ENCODE measurements at regions not wholly inside any gene's neighbourhood (a gene's known extent, or its start where the extent isn't known, plus 50 kb on each side); places are given as distances from the start of the nearest gene placed in this dataset.
A peak's percentile ranks its signal among the peaks of the same experiment; 100 is the strongest.

DNA sequence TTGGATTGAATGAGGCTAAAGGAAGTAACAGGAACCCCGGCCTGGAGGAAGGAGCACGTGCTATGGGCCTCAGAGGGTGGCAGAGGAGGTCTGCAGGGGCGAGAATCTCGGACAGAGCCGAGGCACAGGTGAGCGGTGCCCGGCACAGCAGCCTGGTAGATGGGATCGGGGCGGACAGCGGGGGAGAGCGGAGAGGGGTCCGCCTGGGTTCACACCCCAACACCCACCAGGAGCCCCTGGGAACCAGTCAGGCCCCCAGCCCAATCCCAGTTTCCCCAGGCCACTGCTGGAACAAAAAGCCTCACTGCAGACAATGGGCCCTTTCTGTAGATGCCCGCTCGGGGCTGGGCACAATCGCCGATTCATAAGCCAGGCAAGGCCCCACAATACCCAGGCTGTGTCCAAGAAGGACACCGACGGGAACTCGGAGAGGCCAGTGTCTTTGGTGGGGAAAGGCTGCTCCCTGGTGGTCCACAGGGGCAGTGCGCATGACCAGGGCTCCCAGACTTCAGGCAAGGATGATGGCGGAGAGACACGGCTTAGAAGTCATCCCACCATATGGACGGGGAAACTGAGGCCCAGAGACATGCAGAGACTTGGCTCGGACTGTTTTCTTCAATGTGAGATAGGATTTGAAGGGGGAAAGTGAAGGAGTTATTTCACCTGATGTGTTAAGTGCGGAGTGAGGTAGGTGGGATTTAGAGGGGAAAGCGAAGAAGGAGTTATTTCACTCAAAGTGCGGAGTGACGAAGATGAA lies 106.9 kb upstream of the GPR26 start (continued):
- TF ChIP-seq AKNA (CRISPR knock-in tag; IDR thresholded peaks at IDR 0.05; ENCODE audit: borderline replicate concordance) (no peak), ZFP91 (CRISPR knock-in tag; IDR thresholded peaks at IDR 0.05; ENCODE audit: borderline replicate concordance) (peak; percentile 31; the same call in 1 of the 2 replicates), HNRNPL (IDR thresholded peaks at IDR 0.05; ENCODE audit: low read depth, low read length) (peak; percentile 85), ADNP (CRISPR knock-in tag; IDR thresholded peaks at IDR 0.05) (no peak), ZNF547 (CRISPR knock-in tag; IDR thresholded peaks at IDR 0.05) (0 out of 2 replicates have a peak, but pooled peaks have one; percentile 20), SRY (CRISPR knock-in tag; IDR thresholded peaks at IDR 0.05) (no peak), ZFAT (CRISPR knock-in tag; conservative IDR thresholded peaks at IDR 0.05) (no peak), E2F1 (CRISPR knock-in tag; IDR thresholded peaks at IDR 0.05) (no peak), RXRA (CRISPR knock-in tag; IDR thresholded peaks at IDR 0.05) (no peak)
- TF ChIP-seq, protein P1, sequence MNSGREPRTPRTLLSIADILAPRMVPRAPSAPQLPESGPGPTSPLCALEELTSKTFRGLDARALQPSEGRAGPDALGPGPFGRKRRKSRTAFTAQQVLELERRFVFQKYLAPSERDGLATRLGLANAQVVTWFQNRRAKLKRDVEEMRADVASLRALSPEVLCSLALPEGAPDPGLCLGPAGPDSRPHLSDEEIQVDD (CRISPR knock-in tag; IDR thresholded peaks at IDR 0.05; ENCODE audit: borderline replicate concordance), result no peak

Measured in HepG2 (cell line).